ENCODE measurements at regions not wholly inside any gene's neighbourhood (a gene's known extent, or its start where the extent isn't known, plus 50 kb on each side); places are given as distances from the start of the nearest gene placed in this dataset.

DNA sequence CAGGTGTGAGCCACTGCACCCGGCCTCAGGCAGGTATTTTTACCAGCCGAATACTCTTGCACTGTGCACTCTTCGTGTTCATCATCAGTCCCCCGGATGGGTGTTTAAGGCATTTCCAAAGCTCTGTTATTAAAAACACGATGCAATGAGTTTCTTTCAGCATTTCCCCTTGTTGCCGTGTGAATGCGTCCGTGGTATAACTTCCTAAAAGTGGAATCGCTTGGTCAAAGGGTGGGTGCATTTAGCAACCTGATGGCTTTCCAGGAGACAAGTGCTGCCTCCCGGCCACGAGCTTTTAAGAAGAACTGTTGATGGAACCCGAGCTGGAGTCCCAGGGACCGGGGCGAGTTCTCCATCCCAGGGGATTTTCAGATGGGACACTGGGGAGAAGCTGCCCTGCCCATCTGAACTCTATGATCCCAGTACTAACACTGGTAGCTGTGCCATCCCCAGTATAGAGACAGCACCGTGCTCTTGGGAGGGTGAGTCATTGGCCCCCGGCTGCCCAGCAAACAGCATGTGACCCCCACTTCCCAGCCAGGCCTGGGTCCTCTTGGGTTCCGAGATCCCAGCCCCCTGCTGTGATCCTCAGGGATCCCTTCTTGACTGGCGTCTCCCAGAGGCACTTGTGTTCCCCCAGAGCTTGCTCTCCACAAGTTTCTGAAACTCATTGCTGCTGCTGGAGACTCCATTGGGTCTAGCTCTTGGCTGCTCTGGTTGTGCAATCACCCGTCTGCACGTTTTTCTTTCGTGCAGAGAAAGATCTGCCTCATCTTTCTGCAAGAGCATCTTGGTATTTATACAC, 169.5 kb upstream of the IER5L start:
- TF ChIP-seq CTCF (conservative IDR thresholded peaks at IDR 0.05; ENCODE audit: low read depth, low read length), result no peak
- DNase-seq (ENCODE audit: low read depth), result no peak
- H3K4me3 ChIP-seq (ENCODE audit: low read depth, low read length), result no peak overlapping the region

- no peak overlapping the region for H3K4me3 ChIP-seq (ENCODE audit: low read depth, low read length)
- no peak for TF ChIP-seq CTCF (conservative IDR thresholded peaks at IDR 0.05; ENCODE audit: low read depth, low read length)
- DNase-seq (ENCODE audit: low read depth), result no peak
These were observed 168.0 kb upstream of the IER5L start for GRCh38 chr9:129346046-129346445.

DNA sequence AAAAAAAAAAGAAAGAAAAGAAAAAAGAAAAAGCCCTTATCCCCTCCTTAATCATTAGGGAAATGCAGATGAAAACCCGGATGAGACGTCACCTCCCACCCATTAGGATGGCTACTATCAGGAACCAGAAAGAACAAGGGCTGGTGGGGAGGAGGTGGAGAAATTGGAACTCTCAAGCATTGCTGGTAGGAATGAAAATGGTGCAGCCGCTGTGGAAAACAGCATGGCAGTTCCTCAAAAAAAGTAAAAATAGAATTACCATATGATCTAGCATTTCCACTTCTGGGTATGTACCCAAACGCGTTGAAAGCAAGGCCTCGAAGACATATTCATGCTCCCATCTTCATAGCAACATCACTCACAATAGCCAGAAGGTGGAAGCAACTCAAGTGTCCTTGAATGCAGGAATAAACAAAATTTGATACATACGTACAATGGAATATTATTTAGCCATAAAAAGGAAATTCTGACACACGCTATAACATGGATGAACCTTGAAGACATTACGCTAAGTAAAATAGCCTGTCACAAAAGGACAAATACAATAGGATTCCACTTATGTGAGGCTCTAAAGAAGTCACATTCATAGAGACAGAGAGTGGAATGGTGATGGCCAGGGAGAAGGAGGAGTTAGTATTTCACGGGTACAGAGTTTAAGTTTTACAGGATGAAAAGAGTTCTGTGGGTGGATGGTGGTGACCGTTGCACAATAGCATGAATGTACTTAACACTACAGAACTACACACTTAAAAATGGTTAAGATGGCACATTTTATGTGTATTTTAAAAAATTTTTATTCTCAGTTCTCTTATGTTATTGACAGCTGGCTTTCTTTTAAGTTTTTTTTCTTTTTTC, 166.8 kb upstream of the IER5L start:
- TF ChIP-seq CTCF (conservative IDR thresholded peaks at IDR 0.05; ENCODE audit: low read depth, low read length), result no peak
- no peak for DNase-seq (ENCODE audit: low read depth)
- H3K4me3 ChIP-seq (ENCODE audit: low read depth, low read length), result no peak overlapping the region

- no peak overlapping the region for H3K4me3 ChIP-seq (ENCODE audit: low read depth, low read length)
- TF ChIP-seq CTCF (conservative IDR thresholded peaks at IDR 0.05; ENCODE audit: low read depth, low read length), result no peak
- no peak for DNase-seq (ENCODE audit: low read depth)
These were observed 165.6 kb upstream of the IER5L start for GRCh38 chr9:129343424-129344375.

DNA sequence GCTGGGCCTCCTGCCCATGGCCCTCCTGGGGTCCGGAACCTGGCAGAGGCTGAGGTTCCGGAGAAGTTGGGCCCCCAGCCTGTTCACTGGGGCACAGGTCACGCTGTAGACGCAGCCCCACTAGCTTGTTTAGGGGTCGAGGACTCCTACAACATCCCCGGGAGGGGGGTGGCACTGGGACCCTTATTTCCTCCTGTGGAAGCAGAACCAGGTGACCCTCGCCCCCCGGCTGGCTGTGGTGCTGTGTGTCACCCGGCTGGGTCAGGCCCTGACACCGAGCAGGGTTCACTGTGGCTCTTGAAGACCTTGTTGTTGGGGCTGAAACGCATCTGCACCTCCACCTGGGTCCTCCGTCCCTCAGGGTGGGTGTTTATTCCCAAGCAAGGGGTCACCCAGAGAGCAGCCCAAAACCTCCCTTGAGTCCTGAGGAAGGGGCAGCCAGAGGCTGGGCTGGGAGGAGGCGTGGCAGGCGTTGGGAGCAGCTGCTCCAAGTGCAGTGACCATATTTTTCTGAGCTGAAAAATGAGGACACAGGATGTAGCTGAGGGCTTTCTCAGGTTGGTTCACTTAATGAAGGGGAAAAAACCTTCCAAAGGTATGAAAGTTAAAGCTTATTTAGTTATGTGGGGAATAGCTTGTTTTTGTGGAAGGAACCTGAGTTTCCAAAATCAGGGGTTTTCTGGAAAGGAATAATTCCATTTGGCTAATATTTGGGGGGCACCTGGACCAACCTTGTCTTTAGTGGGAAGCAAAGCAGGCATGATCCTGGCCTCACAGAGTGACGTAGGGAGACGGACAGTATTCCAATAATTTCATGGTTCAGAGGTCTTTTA, 164.7 kb upstream of the IER5L start:
- no peak for DNase-seq (ENCODE audit: low read depth)

More for the DNA sequence above, 164.7 kb upstream of the IER5L start:
- no peak overlapping the region for H3K4me3 ChIP-seq (ENCODE audit: low read depth, low read length)
- no peak for TF ChIP-seq CTCF (conservative IDR thresholded peaks at IDR 0.05; ENCODE audit: low read depth, low read length)
